HL-60 (cell line): ENCODE measurements at regions not wholly inside any gene's neighbourhood (a gene's known extent, or its start where the extent isn't known, plus 50 kb on each side); places are given as distances from the start of the nearest gene placed in this dataset.

Source experiments
- DNase-seq, 2 experiments: peaks; one replicate each; pipeline ENCODE4 v3.0.0-alpha.2; 2010 to 2020; ENCODE audit warnings: low read depth in 1 of 2, low spot score in 1 of 2
- H3K27ac ChIP-seq: fragments of 250-450 bp; sonication (Bioruptor Pico); replicated peaks from 2 replicates; pipeline ENCODE4 v1.5.1; 2020; ENCODE audit warnings: mild to moderate bottlenecking, moderate library complexity
- H3K27me3 ChIP-seq: fragments of 250-450 bp; sonication (Bioruptor Pico); 2 replicates; pipeline ENCODE4 v1.5.1; 2021; ENCODE audit warnings: mild to moderate bottlenecking, moderate library complexity; ENCODE audit not compliant: insufficient read depth, poor library complexity, severe bottlenecking
- H3K4me3 ChIP-seq: replicated peaks from 2 replicates; pipeline ENCODE4 v1.5.1; 2011; ENCODE audit warnings: mild to moderate bottlenecking, control low read depth, low read length; ENCODE audit not compliant: insufficient read depth
- GABPA ChIP-seq: IDR thresholded peaks from 2 replicates; pipeline ENCODE4 v1.6.1; 2012; ENCODE audit warnings: low read depth
- POLR2AphosphoS5 ChIP-seq: IDR thresholded peaks from 2 replicates; pipeline ENCODE4 v1.6.1; 2012; ENCODE audit warnings: low read depth
- REST ChIP-seq: IDR thresholded peaks from 2 replicates; pipeline ENCODE4 v1.6.1; 2012; ENCODE audit warnings: low read depth; ENCODE audit not compliant: insufficient replicate concordance
- SPI1 ChIP-seq: IDR thresholded peaks from 2 replicates; pipeline ENCODE4 v1.6.1; 2012; ENCODE audit warnings: low read depth, mild to moderate bottlenecking, borderline replicate concordance
- TF ChIP-seq, protein P1 (sequence below): IDR thresholded peaks from one replicate; pipeline ENCODE4 v1.5.1; 2011; ENCODE audit warnings: low read length, control low read depth, inconsistent platforms; ENCODE audit not compliant: insufficient read depth

DNA sequence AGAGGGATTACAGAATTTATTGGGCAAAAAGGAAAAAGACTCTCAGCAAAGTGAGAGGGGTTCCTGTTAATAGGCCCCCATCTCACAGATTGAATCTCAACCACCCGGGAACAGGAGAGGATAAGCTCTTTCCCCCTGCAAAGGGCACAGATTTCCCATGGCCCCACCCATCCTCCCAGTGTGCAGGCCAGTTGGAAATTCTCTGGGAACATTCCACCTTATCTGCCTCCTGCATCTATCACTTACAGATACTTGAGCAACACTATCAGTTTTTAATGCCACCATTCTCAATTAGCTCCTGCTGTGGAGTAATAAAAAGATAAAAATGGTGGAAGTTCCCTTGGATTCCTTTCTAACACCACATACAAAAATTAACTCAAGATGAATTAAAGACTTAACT is 350.0 kb upstream of the BCHE start:
- no peak overlapping the region for H3K4me3 ChIP-seq
- TF ChIP-seq SPI1 = no peak
- no peak for TF ChIP-seq GABPA
- no peak for TF ChIP-seq REST
- no peak overlapping the region for H3K27ac ChIP-seq
- no peak for DNase-seq
- H3K27me3 ChIP-seq = no peaks in the 10 kb centered on the region

DNA sequence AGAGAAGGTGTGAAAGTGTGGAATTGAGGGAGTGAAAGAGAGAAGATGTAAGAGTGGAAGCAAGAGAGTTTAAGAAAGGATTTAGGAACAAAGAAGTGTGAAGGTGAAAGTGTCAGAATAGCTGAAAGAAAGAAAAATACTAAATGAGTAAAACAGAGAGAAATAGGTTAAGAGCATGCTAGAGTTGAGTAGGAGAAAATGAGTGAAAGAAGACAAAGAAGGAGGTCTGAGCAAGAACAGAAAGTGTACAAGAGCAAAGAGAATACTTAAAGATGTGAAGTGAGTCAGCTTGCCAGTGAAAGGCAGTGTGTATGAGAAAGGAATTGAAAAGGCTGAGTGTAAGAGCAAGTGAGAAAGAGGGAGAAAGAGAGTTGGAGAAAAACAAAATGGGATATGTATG is 348.8 kb upstream of the BCHE start:
- Histone ChIP-seq H3K4me3 (no peak overlapping the region), H3K27me3 (no peaks in the 10 kb centered on the region), H3K27ac (no peak overlapping the region)
- DNase-seq = no peak
- TF ChIP-seq REST = no peak
- no peak for TF ChIP-seq POLR2AphosphoS5
- TF ChIP-seq SPI1 = no peak
- no peak for TF ChIP-seq GABPA
- TF ChIP-seq, protein P1, sequence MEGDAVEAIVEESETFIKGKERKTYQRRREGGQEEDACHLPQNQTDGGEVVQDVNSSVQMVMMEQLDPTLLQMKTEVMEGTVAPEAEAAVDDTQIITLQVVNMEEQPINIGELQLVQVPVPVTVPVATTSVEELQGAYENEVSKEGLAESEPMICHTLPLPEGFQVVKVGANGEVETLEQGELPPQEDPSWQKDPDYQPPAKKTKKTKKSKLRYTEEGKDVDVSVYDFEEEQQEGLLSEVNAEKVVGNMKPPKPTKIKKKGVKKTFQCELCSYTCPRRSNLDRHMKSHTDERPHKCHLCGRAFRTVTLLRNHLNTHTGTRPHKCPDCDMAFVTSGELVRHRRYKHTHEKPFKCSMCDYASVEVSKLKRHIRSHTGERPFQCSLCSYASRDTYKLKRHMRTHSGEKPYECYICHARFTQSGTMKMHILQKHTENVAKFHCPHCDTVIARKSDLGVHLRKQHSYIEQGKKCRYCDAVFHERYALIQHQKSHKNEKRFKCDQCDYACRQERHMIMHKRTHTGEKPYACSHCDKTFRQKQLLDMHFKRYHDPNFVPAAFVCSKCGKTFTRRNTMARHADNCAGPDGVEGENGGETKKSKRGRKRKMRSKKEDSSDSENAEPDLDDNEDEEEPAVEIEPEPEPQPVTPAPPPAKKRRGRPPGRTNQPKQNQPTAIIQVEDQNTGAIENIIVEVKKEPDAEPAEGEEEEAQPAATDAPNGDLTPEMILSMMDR = no peak

DNA sequence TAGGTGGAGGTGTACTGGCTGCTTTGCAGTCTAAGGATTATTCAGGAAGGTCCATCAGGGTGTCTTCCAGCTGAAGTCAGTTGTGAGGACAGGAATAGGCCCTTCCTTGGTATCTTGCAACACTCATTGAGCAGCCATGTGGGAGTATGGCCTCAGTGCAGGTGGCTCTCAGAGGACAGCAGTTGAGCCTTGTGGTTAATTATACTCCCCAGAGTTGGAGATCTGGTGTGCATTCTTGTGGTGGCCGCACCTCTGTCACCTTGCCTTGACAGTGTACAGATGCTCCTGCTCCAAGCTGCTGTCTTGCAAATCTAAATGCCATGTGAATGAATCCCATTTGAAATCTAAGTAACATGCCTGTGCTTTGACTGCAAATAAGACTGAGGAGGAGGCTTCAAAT is 339.9 kb upstream of the BCHE start:
- 0 out of 2 replicates have a peak, but pooled peaks have one; percentile 40 for TF ChIP-seq POLR2AphosphoS5
- TF ChIP-seq, protein P1 = no peak
- DNase-seq = peak in 1 of 2 experiments; percentile 6
- no peak overlapping the region for H3K27ac ChIP-seq
- H3K4me3 ChIP-seq = no peak overlapping the region
- no peaks in the 10 kb centered on the region for H3K27me3 ChIP-seq

DNA sequence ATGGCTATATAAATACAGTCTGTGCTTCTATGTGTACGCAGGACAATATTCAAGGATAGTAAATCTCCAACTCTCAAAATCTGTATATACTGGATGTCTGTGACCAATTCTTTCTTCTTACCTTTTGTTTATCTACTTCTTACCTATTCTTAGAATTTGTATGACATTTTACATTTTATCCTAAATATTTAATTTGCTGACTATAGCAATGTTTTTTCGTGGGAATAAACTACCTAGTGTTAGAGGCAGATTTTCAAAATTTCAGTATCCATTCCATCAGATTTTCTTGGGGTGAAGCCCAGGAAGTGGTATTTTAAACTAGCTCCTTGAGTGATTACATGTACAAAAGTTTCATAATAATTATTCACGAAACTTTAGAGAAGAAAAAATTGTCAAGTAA is 334.5 kb upstream of the BCHE start:
- Histone ChIP-seq H3K27me3 (no peaks in the 10 kb centered on the region), H3K27ac (no peak overlapping the region), H3K4me3 (no peak overlapping the region)
- DNase-seq = no peak
- TF ChIP-seq, protein P1 = no peak
- no peak for TF ChIP-seq REST
- no peak for TF ChIP-seq POLR2AphosphoS5
- TF ChIP-seq SPI1 = no peak
- TF ChIP-seq GABPA = no peak
